ENCODE measurements at regions not wholly inside any gene's neighbourhood (a gene's known extent, or its start where the extent isn't known, plus 50 kb on each side); places are given as distances from the start of the nearest gene placed in this dataset.

DNA sequence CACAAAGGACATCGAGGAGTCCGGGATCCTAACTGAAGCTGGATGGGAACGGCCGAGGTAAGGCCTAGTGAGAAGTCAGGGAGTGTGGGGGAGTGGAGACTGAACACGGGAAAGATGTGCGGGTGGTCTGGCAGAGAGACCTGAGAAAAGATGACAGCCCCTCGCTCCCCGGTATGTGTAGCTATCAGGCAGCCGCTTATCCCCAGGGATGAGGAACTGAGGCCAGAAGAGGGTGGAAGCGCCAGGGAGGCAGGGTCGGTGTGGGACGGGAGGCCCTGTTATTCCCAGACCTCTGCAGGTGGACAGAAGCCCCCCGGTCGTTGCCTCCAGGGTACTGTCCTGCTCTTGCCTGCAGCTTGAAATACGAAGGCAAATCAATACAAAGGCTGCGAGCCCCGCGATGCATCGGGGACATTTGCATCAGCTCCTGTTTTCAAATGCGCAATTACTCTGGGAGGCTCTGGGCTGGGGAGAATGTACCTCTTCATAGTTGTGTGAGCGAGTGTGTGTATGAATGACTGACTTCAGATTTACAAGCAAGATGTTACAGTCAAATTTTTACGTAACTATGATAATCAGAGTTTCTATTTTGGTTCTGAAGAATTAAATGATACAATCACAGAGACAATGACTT lies 221.3 kb downstream of the QKI start:
- H4K20me1 ChIP-seq (ENCODE audit: control insufficient read depth, insufficient read depth, insufficient read length): no peaks in the 10 kb centered on the region
- H2BK5ac ChIP-seq (ENCODE audit: insufficient read length, low read length): no peak overlapping the region
- Mint-ChIP-seq H3K4me1 (peaks cover 27% of the 10 kb centered on the region in 2 experiments), H3K36me3 (ENCODE audit: insufficient read depth in 1 of 3, low read depth in 3 of 3) (peaks cover 2 to 5% (median 4%) of the 10 kb centered on the region in 3 experiments; a peak in 4 of 7 replicates), H3K4me3 (no peak overlapping the region), H3K27me3 (ENCODE audit: low read depth) (no peaks in the 10 kb centered on the region; the same call in 1 of the 2 replicates), H3K9me3 (peaks cover 7 to 8% of the 10 kb centered on the region in 2 experiments; a peak in 3 of 5 replicates), H3K27ac (peak overlapping the region in 2 of 3 experiments; percentile 4 to 13; a peak in 3 of 7 replicates)
- H4K5ac ChIP-seq (ENCODE audit: insufficient read length, low read depth, low read length): no peak overlapping the region
- no peak overlapping the region for H3K56ac ChIP-seq (ENCODE audit: insufficient read length, low read depth, low read length)
- no peak overlapping the region for H3K18ac ChIP-seq (ENCODE audit: insufficient read length, low read depth, low read length)
- no peak overlapping the region for H2AFZ ChIP-seq (ENCODE audit: low read length)
- H2AK5ac ChIP-seq (ENCODE audit: insufficient read length, low read length): no peak overlapping the region
- no peak overlapping the region for H2BK120ac ChIP-seq (ENCODE audit: low read depth, low read length, poor library complexity, severe bottlenecking)
- no peak for TF ChIP-seq CTCF (conservative IDR thresholded peaks at IDR 0.05)
- H3K4ac ChIP-seq (ENCODE audit: low read depth, low read length): no peak overlapping the region
- no peaks in the 10 kb centered on the region for H3K23me2 ChIP-seq (ENCODE audit: insufficient read length, low read depth, low read length, poor library complexity, severe bottlenecking)
- no peak overlapping the region for H3K9ac ChIP-seq (ENCODE audit: extremely low read depth, insufficient read length, low read length)
- H3K14ac ChIP-seq (ENCODE audit: insufficient read depth, low read length): no peak overlapping the region
- H3K23ac ChIP-seq (ENCODE audit: insufficient read length, low read depth, low read length): no peak overlapping the region
- no peaks in the 10 kb centered on the region for H3K79me2 ChIP-seq (ENCODE audit: insufficient read depth, low read length)
- no CpG with 5 or more reads among the region's 22 CpGs for WGBS (ENCODE audit: extremely low coverage, insufficient read length, low lambda C conversion rate)
- no peak for DNase-seq
- no peaks in the 10 kb centered on the region for H3K9me3 ChIP-seq (ENCODE audit: control insufficient read depth, low read depth, low read length)
- H3K79me1 ChIP-seq (ENCODE audit: insufficient read depth, low read depth, low read length, poor library complexity, severe bottlenecking): no peaks in the 10 kb centered on the region
- H3K4me1 ChIP-seq (ENCODE audit: insufficient read depth, low read length): peaks cover 10% of the 10 kb centered on the region; the same call in 1 of the 2 replicates
- no peak overlapping the region for H3K27ac ChIP-seq (ENCODE audit: insufficient read length, low read depth, low read length)
- H3T11ph ChIP-seq (ENCODE audit: low read length): no peak overlapping the region
- H2BK15ac ChIP-seq (ENCODE audit: low read depth, low read length): no peak overlapping the region
- no peak overlapping the region for H3K4me2 ChIP-seq (ENCODE audit: insufficient read depth, insufficient read length, low read length)
- no peak overlapping the region for H2BK20ac ChIP-seq (ENCODE audit: low read depth, low read length, poor library complexity, severe bottlenecking)
- no peak overlapping the region for H4K8ac ChIP-seq (replicated peaks; ENCODE audit: insufficient read length, low read depth, low read length)
- no peak overlapping the region for H4K91ac ChIP-seq (ENCODE audit: insufficient read length, low read depth, low read length)
- H3K27me3 ChIP-seq (ENCODE audit: insufficient read depth, low read length): no peaks in the 10 kb centered on the region
- H2BK12ac ChIP-seq (ENCODE audit: insufficient read length, low read depth, low read length): no peak overlapping the region

All from H9 (cell line).